Gastroesophageal sphincter (tissue), 3 donors: ENCODE measurements at regions not wholly inside any gene's neighbourhood (a gene's known extent, or its start where the extent isn't known, plus 50 kb on each side); places are given as distances from the start of the nearest gene placed in this dataset.

Source experiments
- CTCF ChIP-seq, 4 experiments: fragments of 200-600 bp in 2 of 4; fragments of 450-650 bp in 2 of 4; sonication (generic) in 1 of 4; IDR thresholded peaks; one replicate each; pipeline ENCODE4 v1.5.1; 2017 to 2019; ENCODE audit warnings: antibody characterized with exemption in 4 of 4, mild to moderate bottlenecking in 2 of 4, moderate library complexity in 2 of 4
- POLR2A ChIP-seq, 2 donors: fragments of 450-650 bp; IDR thresholded peaks; one replicate each; pipeline ENCODE4 v1.6.1; 2017; ENCODE audit warnings: antibody characterized with exemption in 2 of 2, mild to moderate bottlenecking in 2 of 2, moderate library complexity in 1 of 2
- POLR2AphosphoS5 ChIP-seq: sonication (generic); formaldehyde crosslinking; IDR thresholded peaks from one replicate; pipeline ENCODE4 v1.6.1; 2017; ENCODE audit warnings: antibody characterized with exemption

GRCh38 chr5:87850843-87851242 lies 417.8 kb downstream of the TMEM161B start:
- TF ChIP-seq CTCF (IDR thresholded peaks at IDR 0.05) (no peak), POLR2AphosphoS5 (no peak), POLR2A (IDR thresholded peaks at IDR 0.05) (no peak)
